Coronary artery (tissue), 2 donors: ENCODE measurements at regions not wholly inside any gene's neighbourhood (a gene's known extent, or its start where the extent isn't known, plus 50 kb on each side); places are given as distances from the start of the nearest gene placed in this dataset.

Experiments used
- DNase-seq: peaks from one replicate; pipeline ENCODE4 v3.0.0-alpha.2; 2017; ENCODE audit warnings: low spot score
- H3K27ac ChIP-seq, 2 donors: fragments of 200-600 bp; sonication (generic); one replicate each; pipeline ENCODE4 v1.5.1; 2016 to 2019
- H3K4me3 ChIP-seq: fragments of 200-600 bp; sonication (generic); 2 replicates; pipeline ENCODE4 v1.5.1; 2016; ENCODE audit warnings: mild to moderate bottlenecking, moderate library complexity
- CTCF ChIP-seq: fragments of 200-600 bp; sonication (generic); IDR thresholded peaks from one replicate; pipeline ENCODE4 v1.5.1; 2019; ENCODE audit warnings: antibody characterized with exemption

GRCh38 chr10:126806498-126806897 is 98.7 kb upstream of the DOCK1 start:
- no peak overlapping the region for H3K4me3 ChIP-seq
- H3K27ac ChIP-seq: no peak overlapping the region
- DNase-seq: no peak
- no peak for TF ChIP-seq CTCF

GRCh38 chr10:126806991-126807702 is 98.1 kb upstream of the DOCK1 start:
- H3K27ac ChIP-seq: no peak overlapping the region
- DNase-seq: no peak
- no peak overlapping the region for H3K4me3 ChIP-seq
- no peak for TF ChIP-seq CTCF

GRCh38 chr10:126808103-126808502 is 97.1 kb upstream of the DOCK1 start:
- no peak overlapping the region for H3K4me3 ChIP-seq
- no peak overlapping the region for H3K27ac ChIP-seq
- TF ChIP-seq CTCF: no peak
- no peak for DNase-seq

- no peak overlapping the region for H3K4me3 ChIP-seq
- no peak for TF ChIP-seq CTCF
- DNase-seq: no peak
- H3K27ac ChIP-seq: no peak overlapping the region
Observed at GRCh38 chr10:126813432-126813831, 91.8 kb upstream of the DOCK1 start.

GRCh38 chr10:126833542-126833941 is 71.7 kb upstream of the DOCK1 start:
- TF ChIP-seq CTCF: no peak
- H3K4me3 ChIP-seq: no peak overlapping the region
- DNase-seq: no peak
- H3K27ac ChIP-seq: no peak overlapping the region

- no peak overlapping the region for H3K27ac ChIP-seq
Observed at GRCh38 chr10:126836009-126836408, 69.2 kb upstream of the DOCK1 start.

More at GRCh38 chr10:126836009-126836408, 69.2 kb upstream of the DOCK1 start:
- H3K4me3 ChIP-seq: no peak overlapping the region
- no peak for DNase-seq
- TF ChIP-seq CTCF: no peak
